PC-3 (cell line): ENCODE measurements at regions not wholly inside any gene's neighbourhood (a gene's known extent, or its start where the extent isn't known, plus 50 kb on each side); places are given as distances from the start of the nearest gene placed in this dataset.

ENCODE experiments used
- ATAC-seq: fragments of 200-7000 bp; cut with Tn5 transposase; 2 replicates; pipeline ENCODE4 v1.9.1; 2020; ENCODE audit warnings: mild to moderate bottlenecking, moderate library complexity
- BruUV-seq: library from RNA; stranded (reverse); fragments of 400-500 nt; replicated peaks from 2 replicates; lab custom pipeline; 2021; lab: Mats Ljungman, UMichigan
- CTCF ChIA-PET: fragments of 300-600 bp; sonication (Branson Sonifier 250); formaldehyde crosslinking; loops from one replicate; lab custom pipeline; 2022; ENCODE audit warnings: antibody characterized with exemption; lab: Charles Lee
- POLR2A ChIA-PET: fragments of 300-600 bp; sonication (Branson Sonifier 250); formaldehyde crosslinking; loops from one replicate; lab custom pipeline; 2022; ENCODE audit warnings: antibody characterized with exemption; ENCODE audit not compliant: unreplicated experiment; lab: Charles Lee
- DNase-seq: peaks from one replicate; pipeline ENCODE4 v3.0.0-alpha.2; 2015
- H2AFZ ChIP-seq: fragments of 300-600 bp; sonication (generic); 2 replicates; pipeline ENCODE4 v1.6.0; 2016; ENCODE audit warnings: antibody characterized with exemption, low read length
- H3F3A ChIP-seq: fragments of 300-600 bp; sonication (generic); one replicate; pipeline ENCODE4 v1.6.0; 2017; ENCODE audit warnings: antibody characterized with exemption, low read length, control low read depth, mild to moderate bottlenecking; ENCODE audit not compliant: unreplicated experiment
- H3K27ac ChIP-seq: fragments of 300-600 bp; sonication (generic); 2 replicates; pipeline ENCODE4 v1.5.1; 2016; ENCODE audit warnings: mild to moderate bottlenecking, low read length
- H3K27me3 ChIP-seq: fragments of 300-600 bp; sonication (generic); 2 replicates; pipeline ENCODE4 v1.6.1; 2016; ENCODE audit warnings: low read length, mixed read lengths
- H3K36me3 ChIP-seq: fragments of 300-600 bp; sonication (generic); 2 replicates; pipeline ENCODE4 v1.6.1; 2016; ENCODE audit warnings: low read depth, mixed run types, low read length, mixed read lengths
- H3K4me1 ChIP-seq: fragments of 300-600 bp; sonication (generic); 2 replicates; pipeline ENCODE4 v1.5.1; 2016; ENCODE audit warnings: low read length; ENCODE audit not compliant: insufficient read depth
- H3K4me2 ChIP-seq: fragments of 300-600 bp; sonication (generic); 2 replicates; pipeline ENCODE4 v1.6.0; 2016; ENCODE audit warnings: low read length
- H3K4me3 ChIP-seq: fragments of 300-600 bp; sonication (generic); 2 replicates; pipeline ENCODE4 v1.5.1; 2016; ENCODE audit warnings: mild to moderate bottlenecking, low read length, mixed read lengths
- H3K79me2 ChIP-seq: fragments of 300-600 bp; sonication (generic); 2 replicates; pipeline ENCODE4 v1.6.1; 2017; ENCODE audit warnings: low read length, mixed read lengths
- H3K9ac ChIP-seq: fragments of 300-600 bp; sonication (generic); 2 replicates; pipeline ENCODE4 v1.6.0; 2016; ENCODE audit warnings: mild to moderate bottlenecking, low read length
- H3K9me2 ChIP-seq: fragments of 300-600 bp; sonication (generic); replicated peaks from 2 replicates; pipeline ENCODE4 v1.6.1; 2016; ENCODE audit warnings: mixed run types, low read length, mixed read lengths
- H3K9me3 ChIP-seq: fragments of 300-600 bp; sonication (generic); 2 replicates; pipeline ENCODE4 v1.6.1; 2016; ENCODE audit warnings: low read length, mixed read lengths
- H4K20me1 ChIP-seq: fragments of 300-600 bp; sonication (generic); 2 replicates; pipeline ENCODE4 v1.6.1; 2016; ENCODE audit warnings: low read length, mixed read lengths
- CTCF ChIP-seq: fragments of 300-600 bp; sonication (generic); conservative IDR thresholded peaks from 2 replicates; pipeline ENCODE4 v1.5.1; 2017; ENCODE audit warnings: antibody characterized with exemption, low read depth, mild to moderate bottlenecking, low read length
- EZH2 ChIP-seq: fragments of 300-600 bp; sonication (generic); IDR thresholded peaks from one replicate; pipeline ENCODE4 v1.6.1; 2017; ENCODE audit warnings: antibody characterized with exemption, mild to moderate bottlenecking, low read length; ENCODE audit not compliant: unreplicated experiment
- EZH2phosphoT487 ChIP-seq: fragments of 300-600 bp; sonication (generic); IDR thresholded peaks from 2 replicates; pipeline ENCODE4 v1.6.1; 2018; ENCODE audit warnings: mild to moderate bottlenecking, antibody characterized with exemption, low read length, borderline replicate concordance
- intact Hi-C: fragments of 100-400 bp; cut with micrococcal nuclease; formaldehyde crosslinking; loops from 2 replicates; pipeline ENCODE4 v1.9.0; 2023

DNA sequence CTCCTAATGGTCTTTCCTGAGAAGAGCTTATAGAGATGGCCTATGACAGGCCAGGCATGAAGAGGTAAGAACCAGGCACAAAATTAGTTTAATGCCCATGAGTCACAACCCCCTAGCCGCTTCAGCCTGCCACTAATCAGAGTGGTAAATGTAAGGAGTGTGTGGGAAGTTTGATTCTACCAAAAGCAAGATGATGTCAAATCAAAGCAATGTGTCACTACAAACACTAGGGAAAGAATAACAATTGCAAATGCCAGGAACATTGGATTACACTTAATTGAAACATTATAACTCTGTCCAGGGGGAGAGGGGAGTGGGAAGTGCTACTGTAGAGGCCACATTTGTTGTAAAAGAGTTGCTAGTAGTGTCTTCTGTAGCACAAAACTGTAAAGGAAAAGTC, 596.6 kb upstream of the AGTR1 start:
- TF ChIP-seq EZH2 (no peak), EZH2phosphoT487 (no peak), CTCF (no peak)
- Histone ChIP-seq H3K4me1 (no peaks in the 10 kb centered on the region), H2AFZ (no peak overlapping the region), H3K36me3 (no peaks in the 10 kb centered on the region), H3F3A (no peaks in the 10 kb centered on the region), H3K9ac (no peak overlapping the region), H3K9me2 (no peaks in the 10 kb centered on the region), H4K20me1 (no peaks in the 10 kb centered on the region), H3K27ac (no peak overlapping the region), H3K4me2 (no peak overlapping the region), H3K27me3 (no peaks in the 10 kb centered on the region; the same call in none of the 2 replicates), H3K79me2 (no peaks in the 10 kb centered on the region), H3K9me3 (no peaks in the 10 kb centered on the region), H3K4me3 (no peak overlapping the region)
- intact Hi-C loops, result no loop called here
- DNase-seq (no peak), ATAC-seq (no peak)
- POLR2A ChIA-PET, result no interaction called here
- CTCF ChIA-PET, result no interaction called here
- no TSS peak for BruUV-seq

DNA sequence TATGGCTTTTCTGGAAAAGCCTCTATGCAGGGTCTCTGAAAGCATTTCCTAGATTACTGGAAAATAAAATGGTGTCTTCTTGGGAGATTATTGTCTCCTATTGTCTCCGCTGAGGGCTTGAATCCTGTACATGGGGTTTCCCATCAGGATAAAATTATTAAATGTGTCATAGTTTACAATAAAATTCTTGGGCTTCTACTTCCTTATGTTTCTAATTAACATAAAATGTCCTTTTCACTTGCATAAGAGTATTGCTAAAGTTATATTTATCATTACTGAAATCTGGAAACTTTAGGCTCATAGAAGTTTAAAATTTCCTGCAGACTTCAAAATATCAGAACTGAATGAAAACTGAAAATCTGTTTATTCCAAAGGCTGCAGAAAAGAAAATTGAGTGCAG, 595.5 kb upstream of the AGTR1 start:
- H3K4me2 ChIP-seq, result no peak overlapping the region
- intact Hi-C loops, result no loop called here
- no peaks in the 10 kb centered on the region for H3F3A ChIP-seq
- H4K20me1 ChIP-seq, result no peaks in the 10 kb centered on the region
- H3K4me3 ChIP-seq, result no peak overlapping the region
- BruUV-seq, result no TSS peak
- H3K9me2 ChIP-seq, result no peaks in the 10 kb centered on the region
- H3K4me1 ChIP-seq, result no peaks in the 10 kb centered on the region
- no peak for ATAC-seq
- H3K27me3 ChIP-seq, result no peaks in the 10 kb centered on the region; the same call in none of the 2 replicates
- ChIA-PET POLR2A (no interaction called here), CTCF (no interaction called here)
- H3K9me3 ChIP-seq, result no peaks in the 10 kb centered on the region
- H2AFZ ChIP-seq, result no peak overlapping the region
- no peak for DNase-seq
- TF ChIP-seq CTCF, result no peak
- no peak for TF ChIP-seq EZH2phosphoT487
- TF ChIP-seq EZH2, result no peak
- no peak overlapping the region for H3K9ac ChIP-seq
- H3K79me2 ChIP-seq, result no peaks in the 10 kb centered on the region
- no peaks in the 10 kb centered on the region for H3K36me3 ChIP-seq
- no peak overlapping the region for H3K27ac ChIP-seq

DNA sequence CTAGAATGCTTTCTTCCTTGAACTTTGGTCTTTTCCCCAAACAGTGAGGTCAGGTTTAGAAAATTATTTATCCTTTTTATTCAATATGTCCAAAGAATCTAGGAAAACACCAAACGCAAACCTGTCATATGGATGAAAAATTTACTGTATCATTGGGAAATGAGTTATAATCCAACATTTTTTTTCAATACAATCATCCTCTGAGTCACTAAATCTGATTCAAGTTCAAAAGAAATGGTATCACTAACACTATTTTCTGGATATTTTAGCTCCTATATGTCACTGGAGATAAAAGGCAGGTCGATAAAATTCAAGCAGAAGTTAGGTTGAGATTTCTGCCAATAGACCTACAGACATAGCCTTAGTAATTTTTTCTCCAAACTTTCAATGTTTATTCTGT, 591.6 kb upstream of the AGTR1 start:
- CTCF ChIA-PET, result no interaction called here
- no peak for TF ChIP-seq EZH2phosphoT487
- TF ChIP-seq EZH2, result no peak
- no peak for TF ChIP-seq CTCF
- H4K20me1 ChIP-seq, result no peaks in the 10 kb centered on the region

More for the DNA sequence above, 591.6 kb upstream of the AGTR1 start:
- intact Hi-C loops, result no loop called here
- H3K36me3 ChIP-seq, result no peaks in the 10 kb centered on the region
- no peaks in the 10 kb centered on the region for H3K9me2 ChIP-seq
- H3K27me3 ChIP-seq, result no peaks in the 10 kb centered on the region; the same call in none of the 2 replicates
- H2AFZ ChIP-seq, result no peak overlapping the region
- no peak overlapping the region for H3K27ac ChIP-seq
- H3K4me2 ChIP-seq, result no peak overlapping the region
- H3K9me3 ChIP-seq, result no peaks in the 10 kb centered on the region
- H3K4me1 ChIP-seq, result no peaks in the 10 kb centered on the region
- POLR2A ChIA-PET, result no interaction called here
- DNase-seq, result no peak
- ATAC-seq, result no peak
- no peaks in the 10 kb centered on the region for H3F3A ChIP-seq
- no peak overlapping the region for H3K9ac ChIP-seq
- no TSS peak for BruUV-seq
- H3K4me3 ChIP-seq, result no peak overlapping the region
- H3K79me2 ChIP-seq, result no peaks in the 10 kb centered on the region
